RWPE1 (cell line): ENCODE measurements at regions not wholly inside any gene's neighbourhood (a gene's known extent, or its start where the extent isn't known, plus 50 kb on each side); places are given as distances from the start of the nearest gene placed in this dataset.

Experiments used
- CTCF ChIA-PET: fragments of 350-600 bp; sonication (Branson Sonifier 250); formaldehyde crosslinking; extraction: SDS; loops from one replicate; lab custom pipeline; 2021; lab: Yijun Ruan, JAX
- POLR2A ChIA-PET: fragments of 400-600 bp; formaldehyde crosslinking; extraction: SDS; loops from one replicate; lab custom pipeline; 2020; ENCODE audit warnings: antibody characterized with exemption; ENCODE audit not compliant: low non-redundant PET; lab: Yijun Ruan, JAX
- DNase-seq: peaks from one replicate; pipeline ENCODE4 v3.0.0; 2012; ENCODE audit warnings: low spot score
- H3K27ac ChIP-seq: fragments of 450-650 bp; 2 replicates; pipeline ENCODE4 v1.5.1; 2017
- TF ChIP-seq, protein P1 (sequence below): fragments of 450-650 bp; conservative IDR thresholded peaks from 2 replicates; pipeline ENCODE4 v1.5.1; 2017; ENCODE audit warnings: low read depth, mild to moderate bottlenecking

DNA sequence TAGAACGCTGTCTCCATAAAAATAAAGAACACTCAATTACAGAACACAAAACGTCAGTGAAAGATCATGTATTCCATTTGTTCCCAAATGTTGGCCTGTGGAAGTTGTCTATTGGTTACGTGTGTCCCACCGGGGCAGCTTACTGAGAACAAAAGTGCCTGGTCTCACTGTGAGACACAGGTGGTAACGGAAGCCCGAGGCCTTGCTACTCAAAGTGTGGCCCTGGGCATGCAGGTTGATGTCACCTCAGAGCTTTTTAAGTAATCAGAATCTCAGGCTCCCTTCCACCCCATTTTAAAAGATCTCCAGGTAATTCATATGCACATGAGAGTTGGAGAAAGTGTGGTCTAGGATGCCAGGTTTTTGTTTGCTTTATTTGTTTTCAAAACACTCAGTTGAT is 422.5 kb upstream of the OPRM1 start:
- ChIA-PET POLR2A (no interaction called here), CTCF (no interaction called here)
- TF ChIP-seq, protein P1, sequence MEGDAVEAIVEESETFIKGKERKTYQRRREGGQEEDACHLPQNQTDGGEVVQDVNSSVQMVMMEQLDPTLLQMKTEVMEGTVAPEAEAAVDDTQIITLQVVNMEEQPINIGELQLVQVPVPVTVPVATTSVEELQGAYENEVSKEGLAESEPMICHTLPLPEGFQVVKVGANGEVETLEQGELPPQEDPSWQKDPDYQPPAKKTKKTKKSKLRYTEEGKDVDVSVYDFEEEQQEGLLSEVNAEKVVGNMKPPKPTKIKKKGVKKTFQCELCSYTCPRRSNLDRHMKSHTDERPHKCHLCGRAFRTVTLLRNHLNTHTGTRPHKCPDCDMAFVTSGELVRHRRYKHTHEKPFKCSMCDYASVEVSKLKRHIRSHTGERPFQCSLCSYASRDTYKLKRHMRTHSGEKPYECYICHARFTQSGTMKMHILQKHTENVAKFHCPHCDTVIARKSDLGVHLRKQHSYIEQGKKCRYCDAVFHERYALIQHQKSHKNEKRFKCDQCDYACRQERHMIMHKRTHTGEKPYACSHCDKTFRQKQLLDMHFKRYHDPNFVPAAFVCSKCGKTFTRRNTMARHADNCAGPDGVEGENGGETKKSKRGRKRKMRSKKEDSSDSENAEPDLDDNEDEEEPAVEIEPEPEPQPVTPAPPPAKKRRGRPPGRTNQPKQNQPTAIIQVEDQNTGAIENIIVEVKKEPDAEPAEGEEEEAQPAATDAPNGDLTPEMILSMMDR, result no peak
- H3K27ac ChIP-seq, result no peak overlapping the region
- no peak for DNase-seq

DNA sequence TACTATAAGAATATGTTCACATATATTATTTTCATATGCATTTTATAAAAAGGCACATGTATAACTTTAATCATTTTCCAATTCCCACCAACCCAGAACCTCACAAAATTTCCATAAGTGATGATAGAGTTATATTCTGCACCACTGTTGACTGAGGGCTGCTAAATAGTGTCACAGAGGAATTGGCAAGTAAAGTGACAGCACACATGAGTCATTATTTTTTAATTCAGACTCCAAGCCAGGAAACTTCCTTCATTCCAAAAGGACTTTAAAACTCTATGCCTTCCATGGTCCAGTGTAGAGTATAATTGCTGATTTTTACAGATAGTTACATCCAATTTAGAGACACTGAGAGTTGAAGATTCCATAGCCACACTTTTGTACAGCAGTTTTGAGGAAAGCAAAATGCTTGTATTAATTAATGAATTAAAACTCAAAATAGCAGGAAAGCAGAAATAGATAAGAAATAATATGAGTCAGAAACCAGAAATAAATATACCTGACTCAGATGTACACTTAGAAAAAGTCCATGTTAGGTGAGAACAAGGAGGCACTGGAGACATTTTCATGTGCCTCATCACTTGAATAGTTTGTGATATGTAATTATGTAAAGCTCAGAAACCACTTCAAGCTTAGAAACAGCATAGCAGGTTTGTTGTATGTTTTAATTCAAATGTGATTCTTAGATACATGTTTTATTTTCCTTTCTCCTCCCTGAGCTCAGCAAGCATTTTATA is 425.2 kb upstream of the OPRM1 start:
- POLR2A ChIA-PET, result no interaction called here

DNA sequence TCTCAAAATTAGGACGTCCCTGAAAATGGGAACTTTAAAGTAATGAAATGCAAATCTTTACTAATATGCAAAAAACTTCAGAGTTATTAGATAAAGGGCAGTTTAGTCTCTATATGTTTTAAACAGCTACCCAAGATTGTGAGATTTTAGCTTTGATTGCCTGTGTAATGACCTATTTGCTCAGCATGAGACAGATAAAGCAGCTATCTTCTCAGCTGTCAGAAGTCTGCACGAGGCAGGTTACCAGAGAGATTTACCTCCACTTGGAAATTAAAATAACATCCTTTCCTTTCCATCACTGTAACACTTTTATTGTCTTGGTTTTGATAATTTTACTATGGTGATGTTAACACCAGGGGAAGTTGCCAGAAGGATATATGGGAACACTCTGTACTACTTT is 436.6 kb upstream of the OPRM1 start:
- no peak overlapping the region for H3K27ac ChIP-seq
- CTCF ChIA-PET, result no interaction called here
- POLR2A ChIA-PET, result no interaction called here
- TF ChIP-seq, protein P1, result no peak
- no peak for DNase-seq

More for the DNA sequence above, 425.2 kb upstream of the OPRM1 start:
- no peak for DNase-seq
- TF ChIP-seq, protein P1, result no peak
- CTCF ChIA-PET, result interaction anchor here (0.6 kb wide), 1 partner anchor 434 kb away, joined by 3 read pairs; no protein-coding TSS in a partner anchor
- no peak overlapping the region for H3K27ac ChIP-seq

DNA sequence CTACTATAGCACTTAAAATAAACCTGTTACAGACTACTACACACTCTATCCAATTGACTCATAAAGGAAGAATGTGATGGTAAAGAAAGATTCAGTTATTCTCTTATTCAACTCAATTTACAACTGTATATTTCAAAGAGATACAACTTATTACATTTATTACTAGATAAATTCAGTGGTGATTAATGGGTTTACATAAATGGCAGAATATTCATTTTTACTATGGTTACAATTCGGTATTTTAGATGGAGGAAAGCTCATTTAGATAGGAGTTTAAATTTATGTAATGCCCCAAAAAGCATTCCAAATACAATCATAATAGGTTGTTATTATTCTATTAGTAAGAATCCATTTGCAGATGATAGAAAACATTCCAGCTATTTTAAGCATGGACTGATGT is 439.1 kb upstream of the OPRM1 start:
- DNase-seq, result no peak
- H3K27ac ChIP-seq, result no peak overlapping the region
- ChIA-PET POLR2A (no interaction called here), CTCF (no interaction called here)
- TF ChIP-seq, protein P1, result no peak

DNA sequence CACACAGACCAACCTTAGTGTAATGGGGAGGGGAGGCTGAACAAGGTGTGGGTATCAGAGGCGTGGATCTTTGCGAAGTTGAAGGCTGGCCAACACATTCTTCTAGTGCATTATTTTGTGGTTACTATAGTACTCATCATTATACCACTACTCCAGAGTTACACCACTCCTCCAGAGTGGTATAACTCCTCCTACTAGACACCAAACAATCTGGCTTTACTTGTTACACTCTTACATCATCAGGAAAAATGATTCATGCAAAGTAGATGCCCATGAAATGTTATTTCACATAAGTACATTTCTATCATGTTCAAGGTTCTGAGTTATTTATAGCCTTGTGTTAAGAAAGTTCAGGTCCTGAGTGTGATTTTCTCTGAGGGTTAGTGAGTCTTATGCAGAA is 443.1 kb upstream of the OPRM1 start:
- ChIA-PET POLR2A (no interaction called here), CTCF (no interaction called here)
- TF ChIP-seq, protein P1, result no peak

DNA sequence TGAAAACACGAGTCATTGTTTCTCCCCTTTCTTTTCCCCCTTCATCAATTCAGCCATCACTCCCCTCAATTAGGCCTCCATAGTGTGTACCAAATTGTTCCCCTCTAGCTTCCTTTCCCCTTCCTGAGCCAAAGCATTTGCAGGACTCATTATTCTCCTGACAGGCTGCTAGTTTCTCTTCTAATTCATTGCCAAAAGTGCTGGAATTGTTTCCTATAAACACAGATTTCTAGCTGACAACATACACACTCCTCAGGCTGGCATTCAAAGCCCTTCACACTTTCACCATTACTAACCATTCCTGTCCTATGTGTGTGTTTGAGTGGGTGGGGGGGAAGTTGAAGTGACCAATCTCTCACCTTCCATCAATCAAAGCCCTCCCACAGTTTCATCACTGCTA is 444.2 kb upstream of the OPRM1 start:
- TF ChIP-seq, protein P1, result no peak
- ChIA-PET CTCF (no interaction called here), POLR2A (no interaction called here)
- DNase-seq, result no peak
- H3K27ac ChIP-seq, result no peak overlapping the region

More for the DNA sequence above, 443.1 kb upstream of the OPRM1 start:
- H3K27ac ChIP-seq, result no peak overlapping the region
- peak; percentile 42 for DNase-seq
